Chondrocyte (in vitro differentiated cells): ENCODE measurements at regions not wholly inside any gene's neighbourhood (a gene's known extent, or its start where the extent isn't known, plus 50 kb on each side); places are given as distances from the start of the nearest gene placed in this dataset.

ENCODE experiments used
- DNase-seq: peaks from one replicate; pipeline ENCODE4 v3.0.0; 2021; ENCODE audit warnings: mixed read lengths, low spot score
- H3K27ac Mint-ChIP-seq: one replicate; pipeline ENCODE4 v1.8.0; 2021; ENCODE audit warnings: mild to moderate bottlenecking, moderate library complexity, mixed read lengths; ENCODE audit not compliant: unreplicated experiment
- H3K27me3 Mint-ChIP-seq: 2 replicates; pipeline ENCODE4 v1.8.0; 2021; ENCODE audit warnings: low read depth, mixed read lengths
- H3K36me3 Mint-ChIP-seq: 2 replicates; pipeline ENCODE4 v1.8.0; 2021; ENCODE audit warnings: low read depth, mixed read lengths
- H3K4me1 Mint-ChIP-seq: 2 replicates; pipeline ENCODE4 v1.8.0; 2021; ENCODE audit warnings: low read depth, mild to moderate bottlenecking, mixed read lengths
- H3K4me3 Mint-ChIP-seq: one replicate; pipeline ENCODE4 v1.8.0; 2021; ENCODE audit warnings: mild to moderate bottlenecking, moderate library complexity, mixed read lengths; ENCODE audit not compliant: unreplicated experiment
- H3K9me3 Mint-ChIP-seq: 2 replicates; pipeline ENCODE4 v1.8.0; 2021; ENCODE audit warnings: low read depth, mixed read lengths
- CTCF ChIP-seq: fragments of 200-600 bp; sonication (generic); IDR thresholded peaks from 2 replicates; pipeline ENCODE4 v1.5.0; 2021; ENCODE audit warnings: antibody characterized with exemption, mild to moderate bottlenecking, moderate library complexity

GRCh38 chr6:21478883-21479539 is 114.5 kb upstream of the SOX4 start:
- H3K36me3 Mint-ChIP-seq = no peaks in the 10 kb centered on the region

GRCh38 chr6:21486115-21486514 is 107.4 kb upstream of the SOX4 start:
- TF ChIP-seq CTCF = no peak
- Mint-ChIP-seq H3K4me3 (no peak overlapping the region), H3K9me3 (no peaks in the 10 kb centered on the region), H3K4me1 (no peaks in the 10 kb centered on the region), H3K36me3 (no peaks in the 10 kb centered on the region), H3K27me3 (no peaks in the 10 kb centered on the region), H3K27ac (no peak overlapping the region)
- DNase-seq = no peak

More at GRCh38 chr6:21478883-21479539, 114.5 kb upstream of the SOX4 start:
- no peak overlapping the region for H3K4me3 Mint-ChIP-seq
- no peaks in the 10 kb centered on the region for H3K27me3 Mint-ChIP-seq
- DNase-seq = no peak
- TF ChIP-seq CTCF = no peak
- peaks cover 7% of the 10 kb centered on the region for H3K4me1 Mint-ChIP-seq
- no peaks in the 10 kb centered on the region for H3K9me3 Mint-ChIP-seq
- no peak overlapping the region for H3K27ac Mint-ChIP-seq

- no peak for DNase-seq
- no peak for TF ChIP-seq CTCF
- no peaks in the 10 kb centered on the region for H3K27me3 Mint-ChIP-seq
- no peak overlapping the region for H3K27ac Mint-ChIP-seq
- H3K36me3 Mint-ChIP-seq = no peaks in the 10 kb centered on the region
- H3K4me3 Mint-ChIP-seq = no peak overlapping the region
- no peaks in the 10 kb centered on the region for H3K9me3 Mint-ChIP-seq
- H3K4me1 Mint-ChIP-seq = no peaks in the 10 kb centered on the region
Observed at GRCh38 chr6:21489826-21490225, 103.7 kb upstream of the SOX4 start.

GRCh38 chr6:21491955-21492354 is 101.6 kb upstream of the SOX4 start:
- peaks cover 13% of the 10 kb centered on the region for H3K4me1 Mint-ChIP-seq
- no peak overlapping the region for H3K4me3 Mint-ChIP-seq
- no peak for DNase-seq
- H3K36me3 Mint-ChIP-seq = no peaks in the 10 kb centered on the region
- H3K27me3 Mint-ChIP-seq = no peaks in the 10 kb centered on the region
- TF ChIP-seq CTCF = no peak
- no peak overlapping the region for H3K27ac Mint-ChIP-seq
- H3K9me3 Mint-ChIP-seq = no peaks in the 10 kb centered on the region

GRCh38 chr6:21494505-21494904 is 99.0 kb upstream of the SOX4 start:
- Mint-ChIP-seq H3K4me1 (peaks cover 13% of the 10 kb centered on the region), H3K9me3 (no peaks in the 10 kb centered on the region), H3K4me3 (no peak overlapping the region), H3K27ac (no peak overlapping the region), H3K27me3 (no peaks in the 10 kb centered on the region), H3K36me3 (no peaks in the 10 kb centered on the region)
- TF ChIP-seq CTCF = no peak
- no peak for DNase-seq
